ENCODE measurements at regions not wholly inside any gene's neighbourhood (a gene's known extent, or its start where the extent isn't known, plus 50 kb on each side); places are given as distances from the start of the nearest gene placed in this dataset.

DNA sequence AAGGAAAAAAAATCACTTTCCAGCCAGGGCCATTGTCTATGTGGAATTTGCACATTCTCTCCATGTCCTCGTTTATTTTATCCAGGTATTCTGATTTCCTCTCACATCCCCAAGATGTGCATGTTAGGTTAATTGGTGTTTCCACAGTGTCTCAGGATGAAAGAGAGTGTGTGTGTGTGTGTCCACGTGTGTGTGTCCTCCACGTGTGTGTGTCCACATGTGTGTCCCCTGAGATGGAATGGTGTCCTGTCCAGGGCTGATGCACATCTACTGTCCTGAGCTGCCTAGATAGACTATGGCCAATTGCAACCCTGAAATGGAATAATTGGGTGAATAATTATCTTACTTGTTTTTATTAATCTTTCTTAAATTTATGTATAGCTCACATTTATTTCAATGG is 2436.5 kb downstream of the PCDH9 start:
- no peak for ATAC-seq
- Histone ChIP-seq H3K36me3 (no peaks in the 10 kb centered on the region), H3K4me1 (no peaks in the 10 kb centered on the region), H3K27me3 (no peaks in the 10 kb centered on the region), H3K4me3 (no peak overlapping the region), H3K27ac (no peak overlapping the region), H3K9me3 (no peaks in the 10 kb centered on the region)
- no peak for DNase-seq
- TF ChIP-seq POLR2A (IDR thresholded peaks at IDR 0.05) = no peak
- TF ChIP-seq, protein P1, sequence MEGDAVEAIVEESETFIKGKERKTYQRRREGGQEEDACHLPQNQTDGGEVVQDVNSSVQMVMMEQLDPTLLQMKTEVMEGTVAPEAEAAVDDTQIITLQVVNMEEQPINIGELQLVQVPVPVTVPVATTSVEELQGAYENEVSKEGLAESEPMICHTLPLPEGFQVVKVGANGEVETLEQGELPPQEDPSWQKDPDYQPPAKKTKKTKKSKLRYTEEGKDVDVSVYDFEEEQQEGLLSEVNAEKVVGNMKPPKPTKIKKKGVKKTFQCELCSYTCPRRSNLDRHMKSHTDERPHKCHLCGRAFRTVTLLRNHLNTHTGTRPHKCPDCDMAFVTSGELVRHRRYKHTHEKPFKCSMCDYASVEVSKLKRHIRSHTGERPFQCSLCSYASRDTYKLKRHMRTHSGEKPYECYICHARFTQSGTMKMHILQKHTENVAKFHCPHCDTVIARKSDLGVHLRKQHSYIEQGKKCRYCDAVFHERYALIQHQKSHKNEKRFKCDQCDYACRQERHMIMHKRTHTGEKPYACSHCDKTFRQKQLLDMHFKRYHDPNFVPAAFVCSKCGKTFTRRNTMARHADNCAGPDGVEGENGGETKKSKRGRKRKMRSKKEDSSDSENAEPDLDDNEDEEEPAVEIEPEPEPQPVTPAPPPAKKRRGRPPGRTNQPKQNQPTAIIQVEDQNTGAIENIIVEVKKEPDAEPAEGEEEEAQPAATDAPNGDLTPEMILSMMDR (IDR thresholded peaks at IDR 0.05 in 4 of 5, conservative IDR thresholded peaks at IDR 0.05 in 1 of 5) = no peak
- in situ Hi-C loops (cut with MboI; ENCODE audit: low sequenced_read_pairs in 4 of 4) = no loop called here
- intact Hi-C loops (cut with DNase I; ENCODE audit: low total_unique reads) = no loop called here

DNA sequence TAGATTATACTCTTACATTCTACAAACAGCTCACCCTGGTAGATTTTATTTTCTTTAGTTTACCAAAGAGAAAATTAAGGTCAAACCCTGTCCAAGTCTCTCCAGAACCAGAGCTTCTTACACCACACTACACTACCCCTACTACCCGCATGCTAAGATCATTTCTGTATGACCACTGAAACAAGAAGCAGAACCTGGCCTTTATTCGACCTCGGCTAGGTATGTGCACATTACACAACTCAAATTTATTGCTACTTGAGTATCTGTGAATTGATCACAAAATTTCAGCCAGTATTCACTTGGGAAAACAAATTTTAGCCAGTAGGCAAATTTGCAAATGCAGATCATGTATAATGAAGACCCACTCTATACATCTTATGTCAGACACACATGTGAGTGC is 2437.0 kb downstream of the PCDH9 start:
- Histone ChIP-seq H3K27me3 (no peaks in the 10 kb centered on the region), H3K27ac (no peak overlapping the region), H3K4me1 (no peaks in the 10 kb centered on the region), H3K4me3 (no peak overlapping the region), H3K9me3 (no peaks in the 10 kb centered on the region), H3K36me3 (no peaks in the 10 kb centered on the region)
- in situ Hi-C loops (cut with MboI; ENCODE audit: low sequenced_read_pairs in 4 of 4) = no loop called here
- TF ChIP-seq, protein P1 (IDR thresholded peaks at IDR 0.05 in 4 of 5, conservative IDR thresholded peaks at IDR 0.05 in 1 of 5) = no peak
- no peak for TF ChIP-seq POLR2A (IDR thresholded peaks at IDR 0.05)
- ATAC-seq (no peak), DNase-seq (no peak)
- intact Hi-C loops (cut with DNase I; ENCODE audit: low total_unique reads) = no loop called here

DNA sequence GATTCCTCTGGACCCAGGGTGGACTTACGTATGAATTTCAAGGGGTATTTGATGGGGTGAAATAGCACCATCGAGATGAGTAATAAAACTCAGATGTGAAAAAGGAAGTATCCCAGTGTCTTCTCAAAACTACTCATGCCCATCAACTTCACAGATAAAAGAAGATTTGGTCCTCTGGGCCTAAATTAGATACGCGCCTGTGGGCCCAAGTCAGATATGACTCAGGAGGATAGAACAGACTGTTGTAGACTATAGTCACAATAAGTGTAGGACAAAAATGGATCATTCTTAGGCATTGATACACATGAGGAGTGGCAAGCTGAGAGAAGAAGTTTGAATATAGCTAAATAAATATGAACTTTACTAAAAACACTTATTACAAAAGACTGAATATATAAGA is 2438.8 kb downstream of the PCDH9 start:
- Histone ChIP-seq H3K27ac (no peak overlapping the region), H3K9me3 (no peaks in the 10 kb centered on the region), H3K36me3 (no peaks in the 10 kb centered on the region), H3K4me3 (no peak overlapping the region), H3K4me1 (no peaks in the 10 kb centered on the region), H3K27me3 (no peaks in the 10 kb centered on the region)
- DNase-seq (no peak), ATAC-seq (no peak)
- TF ChIP-seq POLR2A (IDR thresholded peaks at IDR 0.05) = no peak
- TF ChIP-seq, protein P1 (IDR thresholded peaks at IDR 0.05 in 4 of 5, conservative IDR thresholded peaks at IDR 0.05 in 1 of 5) = no peak
- intact Hi-C loops (cut with DNase I; ENCODE audit: low total_unique reads) (no loop called here), in situ Hi-C loops (cut with MboI; ENCODE audit: low sequenced_read_pairs in 4 of 4) (no loop called here)

DNA sequence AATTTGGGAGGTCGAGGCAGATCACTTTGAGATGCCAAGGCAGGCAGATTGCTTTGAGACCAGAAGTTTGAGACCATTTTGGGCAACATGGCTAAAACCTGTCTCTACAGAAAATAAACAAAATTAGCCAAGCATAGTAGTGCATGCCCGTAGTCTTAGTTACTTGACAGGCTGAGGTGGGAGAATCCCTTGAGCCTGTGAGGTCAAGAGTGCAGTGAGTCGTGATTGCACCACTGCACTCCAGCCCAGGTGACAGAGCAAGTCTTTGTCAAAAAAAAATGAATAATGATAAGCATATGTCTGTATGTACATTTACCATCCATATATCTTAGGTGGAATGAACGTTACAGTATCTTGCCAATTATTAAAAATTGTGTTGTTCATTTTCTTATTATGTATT is 2447.7 kb downstream of the PCDH9 start:
- Histone ChIP-seq H3K4me1 (no peaks in the 10 kb centered on the region), H3K27ac (no peak overlapping the region), H3K4me3 (no peak overlapping the region), H3K27me3 (no peaks in the 10 kb centered on the region), H3K9me3 (no peaks in the 10 kb centered on the region), H3K36me3 (no peaks in the 10 kb centered on the region)
- intact Hi-C loops (cut with DNase I; ENCODE audit: low total_unique reads) = no loop called here
- ATAC-seq = no peak
- no peak for TF ChIP-seq POLR2A (IDR thresholded peaks at IDR 0.05)
- TF ChIP-seq, protein P1 (IDR thresholded peaks at IDR 0.05 in 4 of 5, conservative IDR thresholded peaks at IDR 0.05 in 1 of 5) = no peak
- in situ Hi-C loops (cut with MboI; ENCODE audit: low sequenced_read_pairs in 4 of 4) = no loop called here
- DNase-seq = no peak

GRCh38 chr13:64778002-64778401 is 2452.1 kb downstream of the PCDH9 start:
- in situ Hi-C loops (cut with MboI; ENCODE audit: low sequenced_read_pairs in 4 of 4) = no loop called here
- Histone ChIP-seq H3K36me3 (no peaks in the 10 kb centered on the region), H3K4me3 (no peak overlapping the region), H3K9me3 (no peaks in the 10 kb centered on the region), H3K27me3 (no peaks in the 10 kb centered on the region), H3K27ac (no peak overlapping the region), H3K4me1 (no peaks in the 10 kb centered on the region)
- ATAC-seq (no peak), DNase-seq (no peak)
- no peak for TF ChIP-seq POLR2A (IDR thresholded peaks at IDR 0.05)
- TF ChIP-seq, protein P1 (IDR thresholded peaks at IDR 0.05 in 4 of 5, conservative IDR thresholded peaks at IDR 0.05 in 1 of 5) = no peak
- intact Hi-C loops (cut with DNase I; ENCODE audit: low total_unique reads) = no loop called here

Measured in gastrocnemius medialis (tissue), 4 donors.